Kidney glomerular epithelial cell (primary cell): ENCODE measurements at regions not wholly inside any gene's neighbourhood (a gene's known extent, or its start where the extent isn't known, plus 50 kb on each side); places are given as distances from the start of the nearest gene placed in this dataset.

Experiments
- DNase-seq: peaks from one replicate; lab custom pipeline; 2025; lab: John Stamatoyannopoulos, UW

- DNase-seq: no peak
Observed at GRCh38 chr22:48563118-48563965, 1264.3 kb downstream of the BRD1 start.

DNA sequence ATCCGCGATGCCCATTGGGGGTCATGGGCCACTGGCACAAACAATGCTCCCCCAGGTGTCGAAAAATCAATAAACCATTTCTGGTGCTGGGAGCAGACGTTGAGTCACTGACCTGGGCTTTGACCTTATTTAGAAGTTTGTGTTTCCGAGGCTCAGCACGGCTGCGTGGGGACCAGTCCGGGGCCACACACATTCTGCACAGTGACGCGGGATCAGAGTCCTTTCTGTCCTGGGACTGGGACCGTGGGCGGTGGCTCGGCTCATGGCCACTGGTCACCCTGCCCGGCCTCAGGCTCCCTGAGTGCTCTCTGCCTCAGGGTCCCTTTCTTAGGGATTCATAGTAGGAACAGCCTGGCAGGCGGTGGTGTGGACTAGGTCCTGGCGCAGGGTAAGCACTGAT lies 1266.0 kb downstream of the BRD1 start:
- DNase-seq: no peak

DNA sequence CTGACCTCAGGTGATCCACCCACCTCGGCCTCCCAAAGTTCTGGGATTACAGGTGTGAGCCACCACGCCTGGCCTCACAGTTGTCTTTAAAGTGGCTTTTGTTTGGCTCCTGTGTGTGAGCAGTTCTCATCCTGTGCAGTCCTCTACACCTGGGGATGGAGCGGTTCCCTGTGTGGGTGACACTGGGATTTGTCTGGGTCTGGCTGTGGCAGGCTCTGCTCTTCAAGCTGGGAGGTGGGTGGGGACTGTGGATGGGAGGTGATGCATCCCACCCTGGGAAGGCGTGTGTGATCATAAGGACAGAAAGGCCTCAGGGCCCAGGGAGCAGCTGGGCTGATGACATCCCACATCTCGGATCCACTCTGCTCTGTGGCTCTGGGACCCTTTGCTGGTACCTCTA lies 1266.8 kb downstream of the BRD1 start:
- DNase-seq: no peak

- DNase-seq: no peak
Observed at GRCh38 chr22:48560389-48560751, 1267.3 kb downstream of the BRD1 start.

DNA sequence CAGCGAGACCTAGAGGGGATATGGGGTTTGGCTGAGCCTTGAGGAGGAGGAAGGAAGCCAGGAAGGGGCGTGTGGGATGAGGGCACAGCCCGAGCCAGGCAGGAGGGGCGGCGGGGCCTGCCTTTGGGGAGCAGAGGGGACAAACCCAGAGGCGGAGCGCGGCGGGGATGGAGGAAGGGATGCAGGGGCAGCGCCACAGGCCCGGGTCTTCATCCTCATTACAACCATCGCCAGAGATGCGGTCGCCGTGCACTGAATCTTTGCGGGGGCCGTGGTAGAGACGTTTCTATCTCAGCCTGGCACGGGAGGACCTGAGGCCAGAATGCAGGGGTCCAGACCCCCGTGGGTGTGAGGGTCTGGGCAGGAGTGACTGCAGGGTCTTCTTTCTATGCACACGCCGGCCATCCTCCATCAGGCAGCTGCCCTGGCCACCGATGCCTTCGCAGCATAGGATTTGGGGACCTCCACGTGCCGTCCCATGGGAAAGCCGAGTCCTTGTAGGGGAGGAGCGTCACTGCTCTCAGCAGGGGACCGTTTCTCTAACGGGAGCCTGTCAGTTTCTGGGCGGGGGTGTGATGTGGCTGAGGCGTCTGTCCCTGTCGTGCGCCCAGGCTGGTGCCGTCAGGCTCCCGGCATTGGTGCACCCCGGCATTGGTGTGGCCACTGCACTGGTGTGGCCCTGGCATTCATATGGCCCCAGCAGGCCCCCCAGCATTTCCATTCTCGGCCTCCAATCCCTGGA lies 1267.9 kb downstream of the BRD1 start:
- no peak for DNase-seq

GRCh38 chr22:48558606-48559402 lies 1268.9 kb downstream of the BRD1 start:
- no peak for DNase-seq

DNA sequence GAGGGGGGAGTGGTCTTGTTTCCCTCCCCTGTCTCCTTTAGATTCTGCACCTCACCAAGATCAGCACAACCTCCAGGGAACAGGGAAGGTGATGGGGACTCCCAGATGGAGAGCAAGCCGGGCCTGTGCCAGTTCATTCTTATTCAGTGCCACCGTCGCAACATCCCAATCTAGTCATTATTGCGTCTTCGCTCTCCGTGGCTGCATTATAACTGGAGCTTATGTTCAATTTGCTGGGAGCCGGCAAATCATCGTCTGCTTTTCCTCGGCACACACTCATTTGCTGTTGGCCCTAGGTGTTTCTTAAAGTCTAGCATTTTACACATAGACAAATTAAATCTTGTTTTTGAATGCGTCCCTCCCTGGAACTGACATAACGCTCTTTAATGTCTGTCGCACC lies 1269.7 kb downstream of the BRD1 start:
- no peak for DNase-seq

- DNase-seq: no peak
Observed at GRCh38 chr22:48557473-48557872, 1270.2 kb downstream of the BRD1 start.

GRCh38 chr22:48556751-48557150 lies 1270.9 kb downstream of the BRD1 start:
- DNase-seq: no peak

DNA sequence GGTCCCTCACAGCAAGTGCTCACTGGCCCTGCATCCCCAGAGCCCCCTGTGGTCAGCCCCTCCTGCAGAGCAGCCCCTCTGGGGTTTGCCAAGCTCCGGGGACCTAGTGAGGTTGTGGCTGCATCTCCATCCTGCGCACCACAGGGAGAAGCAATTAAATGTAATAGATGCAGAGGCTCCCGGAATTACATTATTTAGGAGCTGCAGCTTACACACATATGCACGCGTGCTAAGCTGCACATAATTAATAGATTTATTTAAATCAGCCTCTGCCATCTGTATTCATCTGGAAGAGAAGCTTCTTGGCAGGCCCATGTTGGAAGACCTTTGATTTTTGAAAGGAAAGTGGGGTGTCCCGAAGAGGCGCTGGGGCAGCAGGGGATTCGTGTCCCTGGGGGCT lies 1271.5 kb downstream of the BRD1 start:
- no peak for DNase-seq

- no peak for DNase-seq
Observed at GRCh38 chr22:48555606-48556005, 1272.1 kb downstream of the BRD1 start.

DNA sequence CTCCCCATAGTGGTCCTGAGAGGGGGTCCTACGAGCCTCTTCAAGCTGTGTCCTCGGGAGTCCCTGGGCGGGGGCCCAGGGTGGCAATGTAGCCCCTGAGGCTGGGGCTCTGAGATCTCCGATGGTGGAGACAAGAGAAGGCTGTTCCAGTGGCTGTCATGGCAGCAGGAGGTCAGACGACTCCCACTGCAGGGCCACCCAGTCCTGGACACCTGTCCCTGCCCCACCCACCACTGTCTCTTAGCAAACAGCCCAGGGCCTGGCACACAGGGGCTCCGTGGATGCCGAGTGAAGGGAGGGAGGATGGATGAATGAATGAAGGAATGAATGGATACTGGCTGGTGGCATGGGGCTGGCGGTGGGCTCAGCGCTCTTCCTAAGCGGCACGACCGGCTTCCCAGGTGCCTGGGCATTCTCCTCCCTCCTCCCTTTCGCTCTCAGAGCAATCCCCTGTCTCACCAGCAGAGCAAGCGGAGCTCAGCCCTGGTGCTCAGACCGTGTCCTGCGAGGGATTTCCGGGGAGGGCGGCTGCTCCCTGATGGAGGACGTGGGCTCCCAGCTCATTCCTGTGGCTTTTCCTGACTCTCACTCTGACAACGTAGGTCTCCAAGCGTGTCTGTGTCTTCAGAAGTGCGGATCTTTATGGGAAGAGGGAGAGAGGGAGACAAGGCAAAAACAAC lies 1272.6 kb downstream of the BRD1 start:
- DNase-seq: no peak

DNA sequence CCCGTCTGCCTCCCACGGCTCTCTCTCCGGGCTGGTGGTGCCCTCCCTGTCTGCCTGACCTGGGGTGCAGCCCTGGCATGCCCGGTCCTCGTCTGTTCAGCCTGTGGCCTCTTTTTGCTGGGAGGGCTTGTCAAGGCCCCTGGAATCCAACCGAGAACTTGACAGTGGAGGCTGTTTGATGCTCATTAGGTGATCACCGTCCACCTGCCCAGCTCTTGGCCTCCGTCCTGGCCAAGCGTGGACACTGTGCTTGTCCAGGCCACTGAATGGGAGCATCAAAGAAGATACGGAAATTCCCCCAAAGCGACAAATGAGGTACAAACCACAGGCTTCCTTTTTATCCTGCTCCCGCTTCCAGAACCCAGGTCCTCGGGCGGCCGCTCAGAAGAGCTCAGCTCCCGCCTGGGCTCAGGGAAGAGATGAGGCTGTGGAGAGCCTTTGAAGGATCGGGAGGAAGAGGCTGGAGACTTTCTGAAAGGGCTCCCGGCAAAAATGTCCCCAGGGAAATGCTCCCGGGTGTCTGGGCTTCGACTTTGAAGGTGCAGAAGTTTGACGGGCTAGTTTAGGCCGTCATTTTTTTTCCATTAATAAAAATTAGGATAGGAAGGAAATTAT lies 1273.9 kb downstream of the BRD1 start:
- no peak for DNase-seq

DNA sequence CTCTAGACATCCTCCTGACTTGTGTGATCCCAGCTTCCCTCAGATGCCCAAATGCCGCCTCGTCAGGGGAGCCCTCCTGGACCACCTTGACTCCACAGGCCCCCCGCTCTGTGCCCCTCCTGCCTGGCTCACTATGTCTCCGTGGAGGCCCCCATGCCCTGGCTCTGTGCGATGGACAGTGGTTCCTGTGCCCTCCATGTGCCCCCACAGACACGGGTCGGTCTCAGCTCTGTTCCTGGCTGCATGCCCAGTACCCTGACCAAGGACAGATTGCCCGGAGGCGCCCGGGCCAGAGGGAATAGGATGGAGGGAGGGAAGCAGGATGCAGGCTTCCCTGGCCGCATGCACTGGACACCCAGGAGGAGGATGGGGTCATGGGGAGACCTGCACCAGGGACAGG lies 1274.6 kb downstream of the BRD1 start:
- no peak for DNase-seq

DNA sequence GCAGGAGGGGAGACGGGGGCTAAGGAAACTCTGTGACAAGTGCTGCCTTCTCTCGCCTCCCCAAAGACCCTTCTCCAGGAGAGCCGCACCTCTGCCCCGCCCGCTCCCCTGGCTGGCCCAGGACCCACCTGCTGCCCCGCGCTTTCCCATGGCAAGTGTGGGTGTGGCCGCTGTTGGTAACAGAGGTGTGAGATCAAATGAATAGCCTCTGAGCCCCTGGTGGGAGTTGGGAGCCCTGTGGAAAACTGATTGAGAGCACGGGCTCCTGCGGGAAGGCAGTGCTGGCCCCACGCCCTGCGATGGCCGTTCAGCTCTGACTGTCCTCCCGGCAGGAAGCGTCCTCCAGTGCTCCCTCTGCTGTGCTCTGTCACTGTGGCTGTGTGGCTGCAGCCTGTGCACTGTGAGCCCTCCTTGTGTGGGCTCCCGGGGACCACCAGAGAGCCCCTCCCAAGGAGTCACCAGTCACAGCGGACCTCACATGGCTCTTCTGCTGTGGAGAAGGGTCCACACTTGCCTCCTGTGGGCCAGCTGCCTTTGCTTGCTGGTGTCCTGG lies 1275.9 kb downstream of the BRD1 start:
- no peak for DNase-seq

DNA sequence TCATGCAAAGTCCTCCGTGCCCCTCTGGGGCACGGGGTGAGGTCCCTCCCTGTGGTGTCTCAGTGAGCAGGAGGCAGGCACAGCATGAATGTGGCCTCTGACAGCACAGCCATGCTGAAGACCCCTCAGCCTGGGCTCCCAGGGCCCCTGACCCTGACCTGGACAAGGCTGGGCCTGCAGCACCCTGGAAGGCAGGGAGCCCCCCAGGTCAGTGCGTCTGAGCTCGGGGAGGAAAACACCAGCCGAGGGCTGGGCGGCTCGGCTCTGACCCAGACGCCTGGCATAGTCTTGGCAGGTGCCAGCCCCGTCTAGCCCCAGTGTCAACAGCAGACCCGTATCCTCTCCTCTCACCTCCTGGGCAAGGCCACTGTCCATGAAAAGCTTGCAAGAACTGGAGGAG lies 1276.6 kb downstream of the BRD1 start:
- DNase-seq: no peak

DNA sequence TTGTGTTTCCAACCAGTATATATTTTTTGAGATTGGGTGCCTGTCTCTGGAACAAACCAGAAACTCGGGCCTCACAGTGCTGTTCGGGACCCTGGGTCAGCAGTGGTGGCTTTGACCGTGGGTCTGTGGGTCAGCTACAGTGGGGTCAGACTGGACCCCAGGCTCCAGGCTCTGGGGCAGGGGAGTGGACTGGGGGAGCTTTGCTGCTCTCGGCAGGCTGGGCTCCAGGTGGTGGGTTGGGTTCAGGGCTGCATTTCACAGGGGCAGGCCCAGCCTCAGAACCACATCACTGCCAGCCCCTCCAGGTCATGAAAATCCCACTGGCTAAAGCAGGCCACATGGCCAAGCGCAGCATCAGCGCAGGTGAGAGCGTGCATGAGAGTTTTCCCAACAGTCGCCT lies 1279.3 kb downstream of the BRD1 start:
- DNase-seq: no peak

DNA sequence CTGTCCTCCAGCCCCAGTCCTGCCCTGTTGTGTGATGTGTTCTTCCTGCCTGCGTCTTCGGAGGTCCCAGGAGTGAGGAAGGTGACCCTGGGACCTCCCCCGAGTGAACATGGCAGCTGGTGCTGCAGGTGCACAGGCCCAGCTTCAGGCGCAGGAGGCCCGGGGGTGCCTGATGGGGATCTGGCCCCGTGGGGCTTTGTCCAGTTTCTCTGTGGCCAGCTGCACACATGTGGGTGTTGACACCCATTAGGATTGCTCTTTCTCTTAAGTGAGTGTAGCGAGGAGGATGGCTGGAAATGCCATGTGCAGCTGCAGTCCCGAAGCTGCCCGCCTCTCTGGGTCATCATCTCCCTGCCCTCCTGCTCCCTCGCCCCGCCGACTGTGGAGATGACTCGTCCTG lies 1279.7 kb downstream of the BRD1 start:
- DNase-seq: no peak

DNA sequence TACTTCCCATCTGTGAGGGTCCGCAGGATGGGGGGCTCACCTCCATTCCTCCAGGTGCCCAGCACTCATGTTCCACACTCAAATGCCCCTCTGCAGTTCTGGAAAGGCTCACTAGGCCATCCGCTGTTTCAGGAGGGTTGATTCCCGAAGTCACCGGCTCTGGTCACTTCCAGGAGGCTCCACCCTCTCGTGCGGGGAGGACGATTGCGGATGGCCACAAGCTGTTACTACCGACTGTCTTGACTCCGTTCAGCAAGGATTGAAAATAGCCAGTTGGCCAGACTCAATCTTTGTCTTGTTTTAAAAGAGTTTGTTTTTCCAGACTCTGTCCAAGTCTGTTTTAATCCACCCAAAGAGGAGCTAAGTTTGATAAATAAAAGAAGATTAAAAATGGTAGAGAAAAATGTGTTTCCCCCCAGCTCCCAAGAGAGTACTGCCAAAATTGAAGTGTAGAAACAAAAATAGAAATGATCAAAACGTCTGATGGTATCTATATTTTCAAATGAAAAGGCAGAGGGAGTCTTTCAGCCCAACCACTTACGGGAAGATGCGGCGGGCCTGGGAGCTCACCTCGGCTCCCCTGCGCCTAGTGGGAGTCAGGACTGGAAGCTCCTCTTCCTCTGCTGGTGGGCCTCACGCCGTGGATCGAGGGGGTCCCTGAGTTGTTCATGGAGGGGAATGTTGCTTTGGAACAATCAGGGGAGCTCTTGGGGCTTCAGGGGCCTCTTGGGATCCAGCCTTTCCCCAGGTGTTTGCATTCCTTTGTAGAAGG lies 1280.8 kb downstream of the BRD1 start:
- no peak for DNase-seq

GRCh38 chr22:48545987-48546386 lies 1281.7 kb downstream of the BRD1 start:
- DNase-seq: no peak
